ENCODE measurements at regions not wholly inside any gene's neighbourhood (a gene's known extent, or its start where the extent isn't known, plus 50 kb on each side); places are given as distances from the start of the nearest gene placed in this dataset.
A peak's percentile ranks its signal among the peaks of the same experiment; 100 is the strongest.
"Not testable (repeated sequence)": the region's sequence is repeated elsewhere in the genome, so short reads cannot be mapped to it uniquely, and the experiment has no call there.

GRCh38 chr4:25981749-25982148, 67.7 kb downstream of the SMIM20 start:
- DNase-seq (ENCODE audit: low read depth): no peak

GRCh38 chr4:25982962-25983361, 68.9 kb downstream of the SMIM20 start:
- no peak for DNase-seq (ENCODE audit: low read depth)

GRCh38 chr4:25984266-25984665, 70.2 kb downstream of the SMIM20 start:
- DNase-seq (ENCODE audit: low read depth): no peak

GRCh38 chr4:25984796-25985195, 70.8 kb downstream of the SMIM20 start:
- no peak for DNase-seq (ENCODE audit: low read depth)

GRCh38 chr4:25986807-25987206, 72.8 kb downstream of the SMIM20 start:
- no peak for DNase-seq (ENCODE audit: low read depth)

- no peak for DNase-seq (ENCODE audit: low read depth)
These were observed 77.3 kb downstream of the SMIM20 start for GRCh38 chr4:25991340-25991739.

- DNase-seq (ENCODE audit: low read depth): no peak
These were observed 79.6 kb downstream of the SMIM20 start for GRCh38 chr4:25993395-25994185.

- peak; percentile 60 for DNase-seq (ENCODE audit: low read depth)
These were observed 80.6 kb downstream of the SMIM20 start for GRCh38 chr4:25994577-25994976.

GRCh38 chr4:26000274-26000950, 86.4 kb downstream of the SMIM20 start:
- no peak for DNase-seq (ENCODE audit: low read depth)

GRCh38 chr4:26001413-26001812, 87.4 kb downstream of the SMIM20 start:
- no peak for DNase-seq (ENCODE audit: low read depth)

- DNase-seq (ENCODE audit: low read depth): no peak
These were observed 87.8 kb downstream of the SMIM20 start for GRCh38 chr4:26001816-26002215.

GRCh38 chr4:26003056-26003455, 89.0 kb downstream of the SMIM20 start:
- no peak for DNase-seq (ENCODE audit: low read depth)

- no peak for DNase-seq (ENCODE audit: low read depth)
These were observed 90.3 kb downstream of the SMIM20 start for GRCh38 chr4:26004290-26004689.

GRCh38 chr4:26005764-26006163, 91.7 kb downstream of the SMIM20 start:
- no peak for DNase-seq (ENCODE audit: low read depth)

GRCh38 chr4:26008737-26009136, 94.7 kb downstream of the SMIM20 start:
- DNase-seq (ENCODE audit: low read depth): no peak

GRCh38 chr4:26009502-26009901, 95.5 kb downstream of the SMIM20 start:
- no peak for DNase-seq (ENCODE audit: low read depth)

- no peak for DNase-seq (ENCODE audit: low read depth)
These were observed 96.3 kb downstream of the SMIM20 start for GRCh38 chr4:26010304-26010703.

- DNase-seq (ENCODE audit: low read depth): no peak
These were observed 99.6 kb downstream of the SMIM20 start for GRCh38 chr4:26013629-26014028.

GRCh38 chr4:26015133-26015651, 101.2 kb downstream of the SMIM20 start:
- peak; percentile 100 for DNase-seq (ENCODE audit: low read depth)

- no peak for DNase-seq (ENCODE audit: low read depth)
These were observed 101.9 kb downstream of the SMIM20 start for GRCh38 chr4:26015906-26016305.

- no peak for DNase-seq (ENCODE audit: low read depth)
These were observed 103.5 kb downstream of the SMIM20 start for GRCh38 chr4:26017531-26017930.

- not testable (repeated sequence) for DNase-seq (ENCODE audit: low read depth)
These were observed 104.1 kb downstream of the SMIM20 start for GRCh38 chr4:26017961-26018700.
